NCI-H82 (cell line): ENCODE measurements at regions not wholly inside any gene's neighbourhood (a gene's known extent, or its start where the extent isn't known, plus 50 kb on each side); places are given as distances from the start of the nearest gene placed in this dataset.
A peak's percentile ranks its signal among the peaks of the same experiment; 100 is the strongest.

ENCODE experiments used
- DNase-seq: peaks from one replicate; lab custom pipeline; 2025; lab: John Stamatoyannopoulos, UW

GRCh38 chr2:199627417-199627816, 169.7 kb upstream of the SATB2 start:
- no peak for DNase-seq

GRCh38 chr2:199624958-199625357, 167.2 kb upstream of the SATB2 start:
- DNase-seq: no peak

GRCh38 chr2:199612509-199613130, 154.9 kb upstream of the SATB2 start:
- DNase-seq: no peak

GRCh38 chr2:199607914-199608313, 150.2 kb upstream of the SATB2 start:
- DNase-seq: peak; percentile 88

GRCh38 chr2:199606193-199606780, 148.5 kb upstream of the SATB2 start:
- peak; percentile 89 for DNase-seq

- no peak for DNase-seq
Measured at GRCh38 chr2:199603721-199604291, 146.1 kb upstream of the SATB2 start.

- no peak for DNase-seq
Measured at GRCh38 chr2:199602896-199603717, 145.4 kb upstream of the SATB2 start.

GRCh38 chr2:199602271-199602895, 144.6 kb upstream of the SATB2 start:
- DNase-seq: peak; percentile 78

- peak; percentile 79 for DNase-seq
Measured at GRCh38 chr2:199596549-199596948, 138.8 kb upstream of the SATB2 start.

GRCh38 chr2:199594443-199594842, 136.7 kb upstream of the SATB2 start:
- no peak for DNase-seq

GRCh38 chr2:199591826-199592225, 134.1 kb upstream of the SATB2 start:
- no peak for DNase-seq

- no peak for DNase-seq
Measured at GRCh38 chr2:199590321-199591203, 132.8 kb upstream of the SATB2 start.

GRCh38 chr2:199589306-199589705, 131.6 kb upstream of the SATB2 start:
- DNase-seq: no peak

- no peak for DNase-seq
Measured at GRCh38 chr2:199588054-199588453, 130.3 kb upstream of the SATB2 start.

GRCh38 chr2:199586646-199587045, 128.9 kb upstream of the SATB2 start:
- peak; percentile 26 for DNase-seq

- DNase-seq: no peak
Measured at GRCh38 chr2:199583676-199584075, 125.9 kb upstream of the SATB2 start.

- DNase-seq: no peak
Measured at GRCh38 chr2:199581935-199582360, 124.2 kb upstream of the SATB2 start.

- DNase-seq: peak; percentile 23
Measured at GRCh38 chr2:199581408-199581807, 123.7 kb upstream of the SATB2 start.

GRCh38 chr2:199575416-199575815, 117.7 kb upstream of the SATB2 start:
- no peak for DNase-seq

GRCh38 chr2:199572571-199572970, 114.8 kb upstream of the SATB2 start:
- DNase-seq: no peak

- DNase-seq: no peak
Measured at GRCh38 chr2:199570934-199571333, 113.2 kb upstream of the SATB2 start.
